ENCODE measurements at regions not wholly inside any gene's neighbourhood (a gene's known extent, or its start where the extent isn't known, plus 50 kb on each side); places are given as distances from the start of the nearest gene placed in this dataset.
"Not testable (repeated sequence)": the region's sequence is repeated elsewhere in the genome, so short reads cannot be mapped to it uniquely, and the experiment has no call there.

- DNase-seq (ENCODE audit: low read depth) = no peak
Observed at GRCh38 chr7:32648408-32649156, 153.3 kb downstream of the AVL9 start.

GRCh38 chr7:32645255-32645654, 150.0 kb downstream of the AVL9 start:
- not testable (repeated sequence) for DNase-seq (ENCODE audit: low read depth)

- DNase-seq (ENCODE audit: low read depth) = no peak
Observed at GRCh38 chr7:32643194-32643593, 147.9 kb downstream of the AVL9 start.

DNA sequence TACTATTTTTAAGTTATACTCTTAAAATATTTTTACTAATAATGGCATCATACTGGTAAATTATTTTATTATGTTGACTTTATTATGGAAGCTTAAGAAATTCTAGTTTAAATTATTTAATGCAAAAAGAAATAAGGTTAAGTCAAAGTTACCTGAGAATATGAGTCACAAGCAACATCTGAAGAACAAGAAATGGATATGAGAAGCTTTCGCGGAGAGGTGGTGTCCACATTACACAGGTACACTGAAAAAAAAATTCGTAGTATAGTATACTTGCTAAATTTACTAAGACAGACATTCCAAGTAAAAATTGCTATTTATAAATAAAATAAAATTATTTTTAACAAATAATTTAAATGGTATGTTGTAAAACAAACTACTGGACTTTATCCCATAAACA, 143.8 kb downstream of the AVL9 start:
- no peak for DNase-seq (ENCODE audit: low read depth)

GRCh38 chr7:32638479-32639121, 143.3 kb downstream of the AVL9 start:
- not testable (repeated sequence) for DNase-seq (ENCODE audit: low read depth)

Measured in EH (cell line).